ENCODE measurements at regions not wholly inside any gene's neighbourhood (a gene's known extent, or its start where the extent isn't known, plus 50 kb on each side); places are given as distances from the start of the nearest gene placed in this dataset.

DNA sequence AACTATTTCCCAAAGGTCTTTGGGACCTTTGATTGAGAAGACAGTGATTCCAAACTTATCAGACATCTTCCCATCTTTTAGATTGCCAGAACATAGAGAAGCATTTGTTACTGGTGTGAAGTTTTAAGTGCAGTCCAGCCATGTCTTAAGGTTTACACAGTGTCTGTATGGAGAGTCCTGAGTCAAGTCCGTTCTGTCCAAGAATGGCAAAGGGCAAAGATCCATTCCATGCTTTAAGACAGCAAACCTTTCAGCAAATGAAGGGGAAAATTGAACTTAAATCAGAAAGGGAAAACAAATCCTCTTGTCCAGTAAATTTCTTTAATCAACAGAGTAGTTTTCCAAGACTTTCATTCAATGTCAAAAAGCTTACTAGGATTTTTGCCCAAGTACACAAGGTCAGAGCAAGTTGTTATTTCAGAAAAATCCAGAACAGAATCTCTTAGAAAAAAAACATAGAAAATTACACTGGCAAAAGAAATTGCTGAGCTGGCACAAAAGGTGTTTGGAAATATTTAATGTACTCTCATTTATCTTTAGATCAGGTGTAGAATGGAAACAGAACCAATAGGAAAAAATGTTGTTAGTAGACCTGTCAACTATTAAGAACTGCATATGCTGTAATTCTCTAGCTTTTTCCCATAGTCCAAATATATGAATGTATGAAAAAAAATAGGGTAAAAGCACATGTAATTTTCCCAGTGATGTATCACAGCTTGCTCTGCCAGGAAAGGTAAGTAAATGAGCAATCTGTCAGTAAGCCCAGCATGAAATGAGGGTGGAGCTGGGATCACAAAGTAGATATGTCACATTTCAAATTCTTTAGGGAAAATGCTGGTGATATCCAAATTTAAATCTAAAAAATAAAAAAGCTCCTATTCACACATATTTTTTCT is 1099.9 kb downstream of the TUSC7 start:
- ATAC-seq (ENCODE audit: insufficient read depth, low FRiP score) (no peak), DNase-seq (no peak)
- H3K27ac ChIP-seq (ENCODE audit: low read depth in 1 of 2, low read length in 1 of 2), result no peak overlapping the region
- no peaks in the 10 kb centered on the region for H3K4me1 ChIP-seq (ENCODE audit: control insufficient read depth in 5 of 5, insufficient read depth in 5 of 5, low read length in 5 of 5)
- H3K27me3 ChIP-seq (ENCODE audit: control insufficient read depth in 3 of 3, insufficient read depth in 3 of 3, low read length in 2 of 3), result no peaks in the 10 kb centered on the region
- no peak overlapping the region for H3K9ac ChIP-seq (ENCODE audit: insufficient read depth in 1 of 2, low read length in 2 of 2)
- no peaks in the 10 kb centered on the region for H3K36me3 ChIP-seq (ENCODE audit: control insufficient read depth in 4 of 4, insufficient read depth in 4 of 4, low read length in 4 of 4)
- no peaks in the 10 kb centered on the region for H3K9me3 ChIP-seq (ENCODE audit: control insufficient read depth in 4 of 4, insufficient read depth in 3 of 4, low read length in 3 of 4)
- 74 to 79% methylated on average over 1 of the region's 1 CpG for WGBS, 2 donors
- TF ChIP-seq CTCF (IDR thresholded peaks at IDR 0.05; ENCODE audit: control extremely low read depth, extremely low read depth), result no peak
- H3K4me3 ChIP-seq, result no peak overlapping the region

DNA sequence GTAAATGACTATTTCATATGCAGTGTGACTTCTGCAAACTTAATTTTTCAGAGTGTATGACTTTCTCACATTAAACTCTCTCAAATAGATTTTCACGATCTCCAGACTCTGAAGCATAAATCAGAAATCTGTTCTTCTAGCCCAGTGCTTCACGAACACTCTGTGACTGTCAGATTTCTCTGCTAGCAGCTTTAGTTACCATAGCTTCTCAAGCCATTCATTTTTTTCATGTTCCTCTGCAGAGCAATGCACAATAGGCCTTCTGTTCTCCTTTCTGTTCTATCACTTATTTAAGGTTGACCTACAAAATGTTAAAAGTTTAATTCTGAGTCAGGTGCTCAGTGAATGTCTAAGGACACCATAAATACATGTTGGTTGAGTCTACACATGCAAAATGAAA is 1102.2 kb downstream of the TUSC7 start:
- ATAC-seq (ENCODE audit: insufficient read depth, low FRiP score) (no peak), DNase-seq (no peak)
- Histone ChIP-seq H3K4me1 (ENCODE audit: control insufficient read depth in 5 of 5, insufficient read depth in 5 of 5, low read length in 5 of 5) (no peaks in the 10 kb centered on the region), H3K9me3 (ENCODE audit: control insufficient read depth in 4 of 4, insufficient read depth in 3 of 4, low read length in 3 of 4) (no peaks in the 10 kb centered on the region), H3K36me3 (ENCODE audit: control insufficient read depth in 4 of 4, insufficient read depth in 4 of 4, low read length in 4 of 4) (no peaks in the 10 kb centered on the region), H3K27ac (ENCODE audit: low read depth in 1 of 2, low read length in 1 of 2) (no peak overlapping the region), H3K27me3 (ENCODE audit: control insufficient read depth in 3 of 3, insufficient read depth in 3 of 3, low read length in 2 of 3) (no peaks in the 10 kb centered on the region), H3K4me3 (no peak overlapping the region), H3K9ac (ENCODE audit: insufficient read depth in 1 of 2, low read length in 2 of 2) (no peak overlapping the region)
- TF ChIP-seq CTCF (IDR thresholded peaks at IDR 0.05; ENCODE audit: control extremely low read depth, extremely low read depth), result no peak
- 70 to 80% methylated on average over 2 of the region's 2 CpGs for WGBS, 2 donors

GRCh38 chr3:117814975-117815374 is 1105.4 kb downstream of the TUSC7 start:
- H3K27ac ChIP-seq (ENCODE audit: low read depth in 1 of 2, low read length in 1 of 2), result no peak overlapping the region
- ATAC-seq (ENCODE audit: insufficient read depth, low FRiP score), result no peak

More at GRCh38 chr3:117814975-117815374, 1105.4 kb downstream of the TUSC7 start:
- Histone ChIP-seq H3K9me3 (ENCODE audit: control insufficient read depth in 4 of 4, insufficient read depth in 3 of 4, low read length in 3 of 4) (no peaks in the 10 kb centered on the region), H3K4me3 (no peak overlapping the region), H3K36me3 (ENCODE audit: control insufficient read depth in 4 of 4, insufficient read depth in 4 of 4, low read length in 4 of 4) (no peaks in the 10 kb centered on the region), H3K27me3 (ENCODE audit: control insufficient read depth in 3 of 3, insufficient read depth in 3 of 3, low read length in 2 of 3) (no peaks in the 10 kb centered on the region), H3K9ac (ENCODE audit: insufficient read depth in 1 of 2, low read length in 2 of 2) (no peak overlapping the region), H3K4me1 (ENCODE audit: control insufficient read depth in 5 of 5, insufficient read depth in 5 of 5, low read length in 5 of 5) (no peaks in the 10 kb centered on the region)
- WGBS, 2 donors, result 50 to 75% methylated on average over 2 of the region's 2 CpGs
- no peak for TF ChIP-seq CTCF (IDR thresholded peaks at IDR 0.05; ENCODE audit: control extremely low read depth, extremely low read depth)
- no peak for DNase-seq
